NCI-H748 (cell line): ENCODE measurements at regions not wholly inside any gene's neighbourhood (a gene's known extent, or its start where the extent isn't known, plus 50 kb on each side); places are given as distances from the start of the nearest gene placed in this dataset.

ENCODE experiments used
- DNase-seq: peaks from one replicate; lab custom pipeline; 2025; ENCODE audit not compliant: unreplicated experiment; lab: John Stamatoyannopoulos, UW

- DNase-seq: no peak
Observed at GRCh38 chr2:153043385-153043784, 325.0 kb downstream of the ARL6IP6 start.

GRCh38 chr2:153028626-153029025, 310.2 kb downstream of the ARL6IP6 start:
- no peak for DNase-seq

- no peak for DNase-seq
Observed at GRCh38 chr2:153027533-153027932, 309.1 kb downstream of the ARL6IP6 start.

DNA sequence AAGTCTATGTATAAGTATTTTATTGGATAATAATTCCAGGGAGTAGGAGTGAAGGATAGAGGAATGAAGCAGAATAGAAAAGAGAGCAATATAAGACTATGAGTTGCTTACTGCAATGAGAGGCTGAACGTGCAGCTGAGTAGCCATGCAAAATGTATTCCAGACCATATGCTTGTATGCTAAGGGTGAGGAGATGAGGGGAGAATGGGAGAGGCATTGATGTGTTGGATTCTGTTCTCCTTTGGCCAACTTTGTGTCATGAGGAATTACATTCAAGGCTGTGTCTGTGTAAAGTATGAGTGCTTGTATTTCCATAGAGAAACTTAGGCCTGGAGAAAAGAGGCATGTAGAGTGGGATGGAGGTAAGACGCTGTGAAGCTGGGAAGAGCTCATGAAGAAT, 301.8 kb downstream of the ARL6IP6 start:
- DNase-seq: no peak

- no peak for DNase-seq
Observed at GRCh38 chr2:153005071-153005730, 286.8 kb downstream of the ARL6IP6 start.

DNA sequence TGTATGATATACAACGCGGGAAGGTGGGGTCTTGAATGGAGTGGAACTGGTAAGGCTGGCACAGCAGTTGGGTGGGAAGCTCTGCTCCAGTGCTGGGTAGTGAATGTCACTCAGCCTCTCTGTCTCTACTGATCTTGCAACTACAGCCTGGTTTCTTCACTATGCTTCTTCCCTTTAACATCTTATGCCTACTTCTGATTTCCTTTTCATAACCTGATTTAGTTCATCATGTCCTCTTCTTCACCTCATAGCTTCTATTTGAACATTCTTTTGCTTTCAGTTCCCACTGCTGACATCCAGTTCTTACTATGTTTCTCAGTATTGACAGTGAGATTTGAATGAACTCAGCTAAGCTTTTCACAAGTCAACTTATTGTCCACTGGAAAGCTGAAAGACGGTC, 286.2 kb downstream of the ARL6IP6 start:
- no peak for DNase-seq

- no peak for DNase-seq
Observed at GRCh38 chr2:152974146-152974545, 255.7 kb downstream of the ARL6IP6 start.

- DNase-seq: no peak
Observed at GRCh38 chr2:152971685-152972084, 253.3 kb downstream of the ARL6IP6 start.

GRCh38 chr2:152962446-152962845, 244.0 kb downstream of the ARL6IP6 start:
- DNase-seq: no peak

DNA sequence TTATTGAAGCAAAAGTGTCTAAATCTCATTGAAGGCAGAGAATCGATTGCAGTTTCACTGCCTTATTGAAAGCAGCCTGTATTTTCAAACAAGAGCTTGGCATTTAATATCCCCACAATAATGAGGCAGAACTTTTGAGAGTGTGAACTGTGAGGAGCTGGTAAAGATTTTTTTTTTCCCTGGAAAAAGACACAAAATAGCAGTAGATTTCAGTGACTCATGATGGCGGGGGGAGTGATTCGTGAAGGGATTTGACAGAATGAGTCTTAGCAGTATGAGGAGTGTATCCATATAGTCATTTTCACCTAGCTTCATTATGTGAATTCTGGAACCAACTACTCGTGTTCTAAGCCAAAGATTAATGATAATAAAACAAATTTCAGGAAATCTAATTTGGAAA, 242.9 kb downstream of the ARL6IP6 start:
- DNase-seq: no peak

GRCh38 chr2:152950126-152950525, 231.7 kb downstream of the ARL6IP6 start:
- no peak for DNase-seq

DNA sequence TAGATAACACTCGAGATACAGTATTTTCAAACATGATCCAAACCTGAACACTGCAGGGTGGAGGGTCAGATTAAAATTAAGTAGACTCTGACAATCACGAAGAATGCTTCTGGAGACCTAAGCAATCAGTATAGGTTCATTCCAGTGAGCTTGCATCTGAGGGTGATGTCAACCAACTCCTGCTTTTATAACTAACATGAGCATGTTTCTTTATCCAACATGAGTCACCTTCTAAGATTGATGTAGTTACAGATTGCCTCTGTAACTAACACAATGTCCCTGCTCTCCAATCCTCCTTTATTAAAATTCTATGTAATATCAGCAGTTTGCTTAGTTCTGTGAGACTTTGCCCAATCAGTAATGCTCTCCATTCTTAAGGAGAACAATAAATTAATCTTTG, 225.7 kb downstream of the ARL6IP6 start:
- no peak for DNase-seq

DNA sequence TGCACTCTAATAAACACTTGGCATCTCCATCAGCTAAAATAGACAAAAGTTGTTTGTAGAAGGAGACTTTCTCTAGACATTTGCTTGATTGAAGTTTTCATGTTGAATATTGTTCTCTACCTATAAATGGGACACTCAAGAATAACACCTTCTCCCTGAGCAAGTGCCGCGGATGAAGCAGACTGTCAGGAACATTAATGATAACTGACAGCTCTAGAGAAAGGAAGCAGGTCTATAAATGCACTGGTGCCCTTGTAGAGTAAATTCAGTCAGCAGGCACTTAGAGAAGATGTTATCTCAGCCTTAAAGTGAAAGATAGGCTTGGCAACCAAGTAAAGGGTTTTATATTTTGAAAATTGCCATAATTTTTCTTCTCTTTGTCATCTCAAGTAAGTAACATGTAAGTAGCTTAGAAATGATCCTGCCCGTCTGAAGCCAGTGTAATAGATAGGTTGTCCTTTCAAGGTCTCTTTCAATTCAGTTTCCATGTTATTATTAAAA, 224.6 kb downstream of the ARL6IP6 start:
- no peak for DNase-seq

- no peak for DNase-seq
Observed at GRCh38 chr2:152930501-152930900, 212.1 kb downstream of the ARL6IP6 start.

DNA sequence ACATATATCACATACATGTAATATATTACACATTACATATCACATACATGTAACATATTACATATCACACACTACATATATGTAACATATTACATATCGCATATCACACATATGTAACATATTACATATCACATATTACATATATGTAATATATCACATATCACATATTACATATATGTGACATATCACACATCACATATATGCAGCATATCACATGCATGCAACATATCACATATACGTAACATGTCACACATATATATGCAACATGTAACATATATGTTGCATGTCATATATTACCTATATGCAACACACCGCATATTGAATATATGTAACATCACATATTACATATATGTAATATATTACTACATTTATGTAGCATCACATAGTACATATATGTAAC, 211.2 kb downstream of the ARL6IP6 start:
- no peak for DNase-seq

DNA sequence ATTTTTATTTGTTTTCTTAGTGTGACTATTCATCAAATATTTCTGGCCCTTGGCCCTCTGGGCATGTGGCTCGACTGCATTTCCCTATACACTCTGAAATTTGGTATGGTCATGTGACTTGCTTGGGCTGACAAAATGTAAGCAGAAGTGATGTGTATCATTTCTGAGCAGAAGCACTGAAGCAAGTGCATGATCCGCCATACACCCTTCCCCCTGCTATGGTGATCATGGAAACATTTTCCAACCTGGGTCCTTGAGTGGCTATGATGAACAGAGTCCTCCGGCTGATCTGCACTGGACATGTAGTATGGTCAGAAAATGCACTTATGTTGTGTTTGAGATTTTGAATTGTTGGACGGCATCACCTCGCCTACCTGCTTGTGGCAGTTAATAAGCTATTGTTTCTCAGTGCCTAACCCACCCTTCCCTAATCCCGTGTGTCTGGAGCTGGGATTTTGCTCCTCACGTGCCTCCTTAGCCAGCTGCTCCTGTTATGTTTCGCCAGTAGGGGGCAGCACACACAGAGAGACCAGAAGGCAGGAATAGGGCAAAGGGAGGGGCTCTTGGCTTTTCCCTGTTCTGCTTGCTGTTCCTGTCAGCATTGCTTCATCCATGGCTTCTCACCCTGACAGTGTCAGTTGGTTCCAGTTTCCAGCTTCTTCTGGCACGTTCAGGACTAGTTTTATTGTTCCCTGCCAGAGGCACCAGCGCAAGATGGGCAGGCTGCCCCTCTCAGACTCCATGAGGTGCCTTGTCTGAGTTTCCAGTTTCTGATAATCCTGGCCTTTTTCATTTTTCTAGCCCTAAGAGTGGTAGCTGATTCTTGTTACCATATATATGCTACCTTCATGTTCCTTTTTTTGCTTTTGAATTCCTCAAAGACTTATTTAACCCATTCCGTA, 207.4 kb downstream of the ARL6IP6 start:
- DNase-seq: peak; percentile 84

- DNase-seq: peak; percentile 24
Observed at GRCh38 chr2:152924722-152925121, 206.3 kb downstream of the ARL6IP6 start.

- DNase-seq: no peak
Observed at GRCh38 chr2:152924219-152924618, 205.8 kb downstream of the ARL6IP6 start.

DNA sequence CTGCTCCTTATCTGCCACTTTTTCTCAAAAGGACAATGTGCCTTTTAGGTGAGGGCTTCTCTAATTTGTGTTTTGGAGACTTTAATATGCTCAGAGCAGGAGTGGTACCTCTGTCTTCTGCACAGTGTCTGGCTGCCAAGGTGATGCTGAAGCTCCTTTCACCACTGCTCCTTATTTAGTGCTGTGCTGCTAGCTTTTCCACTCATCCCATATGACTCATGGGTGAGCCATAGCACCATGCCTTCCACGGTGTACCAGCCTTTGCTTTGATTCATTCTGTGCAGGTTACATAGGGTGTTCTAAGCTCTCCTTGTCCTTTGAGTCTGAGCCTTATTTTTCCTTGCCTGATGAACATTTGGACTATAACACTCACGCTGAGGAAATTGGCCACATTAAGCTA, 202.4 kb downstream of the ARL6IP6 start:
- no peak for DNase-seq

DNA sequence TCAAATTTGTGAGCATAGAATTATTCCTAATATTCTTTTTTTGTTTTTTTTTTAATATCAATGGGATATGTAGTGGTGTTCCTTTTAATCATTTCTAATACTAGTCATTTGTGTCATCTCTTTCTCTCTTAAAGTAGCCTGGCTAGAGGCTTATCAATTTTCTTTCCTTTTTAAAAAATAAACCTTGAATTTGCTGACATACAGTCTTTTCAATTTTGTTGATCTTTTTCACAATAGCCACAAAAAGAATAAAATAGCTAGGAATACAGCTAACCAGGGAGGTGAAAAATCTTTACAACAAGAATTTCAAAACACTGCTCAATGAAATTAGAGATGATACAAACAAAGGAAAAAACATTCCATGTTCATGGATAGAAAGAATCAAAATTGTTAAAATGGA, 192.6 kb downstream of the ARL6IP6 start:
- DNase-seq: no peak

DNA sequence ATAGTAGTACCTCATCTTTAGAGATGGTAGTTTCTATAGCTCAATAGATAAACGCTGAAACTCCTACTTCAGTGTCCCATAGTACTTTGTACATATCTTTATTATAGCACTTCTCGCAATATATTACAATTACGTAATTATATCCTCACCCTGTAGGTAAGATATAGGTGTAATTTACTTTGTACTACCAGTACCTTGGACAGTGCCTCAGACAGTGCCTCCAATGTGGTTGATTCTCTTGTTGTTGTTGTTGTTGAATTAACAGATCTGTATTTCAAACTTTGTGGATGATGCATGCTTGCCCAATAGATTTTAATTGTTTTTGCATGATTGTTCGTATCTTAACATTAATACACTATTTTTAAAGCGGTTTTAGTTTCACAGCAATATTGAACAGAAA, 188.6 kb downstream of the ARL6IP6 start:
- no peak for DNase-seq

DNA sequence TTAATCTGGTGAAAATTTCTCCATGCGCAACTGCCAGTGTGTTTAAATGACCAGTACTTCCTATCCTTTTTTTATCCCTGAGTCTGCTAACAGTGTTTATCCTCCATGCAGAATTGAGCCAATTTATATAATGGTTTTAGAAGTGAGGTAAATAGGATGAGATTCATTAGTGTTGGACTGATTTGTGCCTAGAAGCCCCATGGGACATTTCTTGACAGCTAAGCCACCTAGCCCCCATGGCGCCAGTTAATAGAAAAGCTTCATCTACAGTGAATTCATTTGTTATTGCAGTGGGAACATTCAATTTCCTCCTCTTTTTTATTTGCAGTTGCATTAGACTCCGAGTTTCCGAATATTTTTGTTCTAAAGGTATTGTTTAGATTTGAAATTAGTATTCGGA, 175.6 kb downstream of the ARL6IP6 start:
- peak; percentile 45 for DNase-seq
